GM18907 (cell line): ENCODE measurements at regions not wholly inside any gene's neighbourhood (a gene's known extent, or its start where the extent isn't known, plus 50 kb on each side); places are given as distances from the start of the nearest gene placed in this dataset.

Experiments used
- ATAC-seq: cut with Tn5 transposase; IDR thresholded peaks from one replicate; pipeline ENCODE4 v1.9.1; 2021; ENCODE audit warnings: mild to moderate bottlenecking, moderate library complexity; ENCODE audit not compliant: unreplicated experiment

GRCh38 chrX:9147726-9148125 is 113.8 kb upstream of the FAM9B start:
- no peak for ATAC-seq

GRCh38 chrX:9148615-9149399 is 114.9 kb upstream of the FAM9B start:
- ATAC-seq: no peak

- no peak for ATAC-seq
Observed at GRCh38 chrX:9149501-9150245, 115.7 kb upstream of the FAM9B start.

GRCh38 chrX:9151772-9152307 is 117.9 kb upstream of the FAM9B start:
- ATAC-seq: no peak

GRCh38 chrX:9153300-9153699 is 119.4 kb upstream of the FAM9B start:
- no peak for ATAC-seq

- ATAC-seq: no peak
Observed at GRCh38 chrX:9158611-9159010, 124.7 kb upstream of the FAM9B start.

GRCh38 chrX:9160698-9161329 is 126.9 kb upstream of the FAM9B start:
- ATAC-seq: no peak

- ATAC-seq: no peak
Observed at GRCh38 chrX:9162698-9163097, 128.8 kb upstream of the FAM9B start.

- no peak for ATAC-seq
Observed at GRCh38 chrX:9163214-9163709, 129.3 kb upstream of the FAM9B start.

- ATAC-seq: no peak
Observed at GRCh38 chrX:9164086-9164485, 130.2 kb upstream of the FAM9B start.

GRCh38 chrX:9164533-9165426 is 130.9 kb upstream of the FAM9B start:
- no peak for ATAC-seq

GRCh38 chrX:9166584-9166944 is 132.6 kb upstream of the FAM9B start:
- ATAC-seq: no peak

GRCh38 chrX:9171841-9172463 is 138.0 kb upstream of the FAM9B start:
- ATAC-seq: no peak

GRCh38 chrX:9172464-9172850 is 138.5 kb upstream of the FAM9B start:
- ATAC-seq: no peak

- ATAC-seq: no peak
Observed at GRCh38 chrX:9180623-9181022, 146.7 kb upstream of the FAM9B start.

- ATAC-seq: no peak
Observed at GRCh38 chrX:9182041-9182440, 148.1 kb upstream of the FAM9B start.

- no peak for ATAC-seq
Observed at GRCh38 chrX:9183481-9183880, 149.6 kb upstream of the FAM9B start.

GRCh38 chrX:9184211-9184610 is 150.3 kb upstream of the FAM9B start:
- ATAC-seq: no peak

- ATAC-seq: no peak
Observed at GRCh38 chrX:9188117-9188516, 154.2 kb upstream of the FAM9B start.

- ATAC-seq: no peak
Observed at GRCh38 chrX:9189286-9189685, 155.4 kb upstream of the FAM9B start.
